GM23338 (cell line): ENCODE measurements at regions not wholly inside any gene's neighbourhood (a gene's known extent, or its start where the extent isn't known, plus 50 kb on each side); places are given as distances from the start of the nearest gene placed in this dataset.

Source experiments
- CREB1 ChIP-seq: fragments of 250-450 bp; sonication (Bioruptor Pico); IDR thresholded peaks from 2 replicates; pipeline ENCODE4 v1.5.0; 2020; ENCODE audit warnings: low read depth, mild to moderate bottlenecking, moderate library complexity
- EZH2 ChIP-seq: fragments of 200-600 bp; sonication (generic); IDR thresholded peaks from one replicate; pipeline ENCODE4 v1.8.0; 2017; ENCODE audit warnings: antibody characterized with exemption, mild to moderate bottlenecking, low read depth; ENCODE audit not compliant: unreplicated experiment
- JUNB ChIP-seq: IDR thresholded peaks from one replicate; pipeline ENCODE4 v1.6.1; 2016; ENCODE audit warnings: antibody characterized with exemption; ENCODE audit not compliant: unreplicated experiment
- NANOG ChIP-seq: IDR thresholded peaks from 2 replicates; pipeline ENCODE4 v1.6.1; 2016; ENCODE audit warnings: antibody characterized with exemption, borderline replicate concordance
- POLR2AphosphoS5 ChIP-seq: IDR thresholded peaks from 2 replicates; pipeline ENCODE4 v1.6.1; 2016; ENCODE audit warnings: antibody characterized with exemption, low read depth
- STAT1 ChIP-seq: IDR thresholded peaks from one replicate; pipeline ENCODE4 v1.6.1; 2016; ENCODE audit warnings: antibody characterized with exemption; ENCODE audit not compliant: unreplicated experiment
- ZNF114 ChIP-seq: fragments of 250-450 bp; sonication (Bioruptor Pico); IDR thresholded peaks from 2 replicates; pipeline ENCODE4 v1.5.0; 2020; ENCODE audit warnings: mild to moderate bottlenecking, moderate library complexity
- ZNF331 ChIP-seq: fragments of 250-450 bp; sonication (Bioruptor Pico); IDR thresholded peaks from 2 replicates; pipeline ENCODE4 v1.5.0; 2020; ENCODE audit warnings: low read depth, mild to moderate bottlenecking, moderate library complexity
- TF ChIP-seq, protein P1 (sequence below): fragments of 250-450 bp; sonication (Bioruptor Pico); IDR thresholded peaks from 2 replicates; pipeline ENCODE4 v1.5.0; 2020; ENCODE audit warnings: mild to moderate bottlenecking, moderate library complexity
- TF ChIP-seq, protein P2 (sequence below): IDR thresholded peaks from 2 replicates; pipeline ENCODE4 v1.6.1; 2016; ENCODE audit warnings: antibody characterized with exemption

DNA sequence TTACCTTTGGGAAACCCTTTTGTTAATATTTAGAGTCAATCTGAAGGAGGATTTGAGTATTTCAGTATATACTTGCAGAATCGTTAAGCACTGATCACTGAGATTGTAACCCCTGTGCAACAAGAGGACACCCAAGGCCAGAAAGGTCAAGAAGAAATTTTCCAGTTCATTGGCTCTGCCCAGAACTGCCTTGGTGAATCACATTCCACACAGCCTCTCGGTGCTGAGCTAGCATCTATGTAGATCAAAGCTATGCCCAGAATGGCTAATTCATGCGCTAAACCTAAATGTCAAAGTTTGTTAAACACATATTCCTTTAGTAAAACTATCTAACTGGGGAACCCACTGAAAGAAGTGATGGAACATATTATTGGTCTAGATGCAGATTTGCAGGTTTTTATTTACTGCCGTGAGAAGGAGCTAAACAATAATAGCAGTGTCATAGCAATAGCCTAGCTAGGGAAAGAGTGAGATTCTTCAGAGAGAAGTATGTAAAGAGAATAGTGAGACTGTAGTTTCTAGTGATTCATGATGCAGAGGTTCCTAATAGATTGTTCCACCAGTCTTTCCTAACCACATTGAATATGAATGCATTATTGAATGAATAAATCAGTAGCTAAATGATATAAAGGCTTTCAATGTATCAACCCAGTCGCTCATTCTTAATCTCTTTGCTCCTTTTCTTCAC is 423.2 kb upstream of the CRIM1 start (continued):
- TF ChIP-seq, protein P1, sequence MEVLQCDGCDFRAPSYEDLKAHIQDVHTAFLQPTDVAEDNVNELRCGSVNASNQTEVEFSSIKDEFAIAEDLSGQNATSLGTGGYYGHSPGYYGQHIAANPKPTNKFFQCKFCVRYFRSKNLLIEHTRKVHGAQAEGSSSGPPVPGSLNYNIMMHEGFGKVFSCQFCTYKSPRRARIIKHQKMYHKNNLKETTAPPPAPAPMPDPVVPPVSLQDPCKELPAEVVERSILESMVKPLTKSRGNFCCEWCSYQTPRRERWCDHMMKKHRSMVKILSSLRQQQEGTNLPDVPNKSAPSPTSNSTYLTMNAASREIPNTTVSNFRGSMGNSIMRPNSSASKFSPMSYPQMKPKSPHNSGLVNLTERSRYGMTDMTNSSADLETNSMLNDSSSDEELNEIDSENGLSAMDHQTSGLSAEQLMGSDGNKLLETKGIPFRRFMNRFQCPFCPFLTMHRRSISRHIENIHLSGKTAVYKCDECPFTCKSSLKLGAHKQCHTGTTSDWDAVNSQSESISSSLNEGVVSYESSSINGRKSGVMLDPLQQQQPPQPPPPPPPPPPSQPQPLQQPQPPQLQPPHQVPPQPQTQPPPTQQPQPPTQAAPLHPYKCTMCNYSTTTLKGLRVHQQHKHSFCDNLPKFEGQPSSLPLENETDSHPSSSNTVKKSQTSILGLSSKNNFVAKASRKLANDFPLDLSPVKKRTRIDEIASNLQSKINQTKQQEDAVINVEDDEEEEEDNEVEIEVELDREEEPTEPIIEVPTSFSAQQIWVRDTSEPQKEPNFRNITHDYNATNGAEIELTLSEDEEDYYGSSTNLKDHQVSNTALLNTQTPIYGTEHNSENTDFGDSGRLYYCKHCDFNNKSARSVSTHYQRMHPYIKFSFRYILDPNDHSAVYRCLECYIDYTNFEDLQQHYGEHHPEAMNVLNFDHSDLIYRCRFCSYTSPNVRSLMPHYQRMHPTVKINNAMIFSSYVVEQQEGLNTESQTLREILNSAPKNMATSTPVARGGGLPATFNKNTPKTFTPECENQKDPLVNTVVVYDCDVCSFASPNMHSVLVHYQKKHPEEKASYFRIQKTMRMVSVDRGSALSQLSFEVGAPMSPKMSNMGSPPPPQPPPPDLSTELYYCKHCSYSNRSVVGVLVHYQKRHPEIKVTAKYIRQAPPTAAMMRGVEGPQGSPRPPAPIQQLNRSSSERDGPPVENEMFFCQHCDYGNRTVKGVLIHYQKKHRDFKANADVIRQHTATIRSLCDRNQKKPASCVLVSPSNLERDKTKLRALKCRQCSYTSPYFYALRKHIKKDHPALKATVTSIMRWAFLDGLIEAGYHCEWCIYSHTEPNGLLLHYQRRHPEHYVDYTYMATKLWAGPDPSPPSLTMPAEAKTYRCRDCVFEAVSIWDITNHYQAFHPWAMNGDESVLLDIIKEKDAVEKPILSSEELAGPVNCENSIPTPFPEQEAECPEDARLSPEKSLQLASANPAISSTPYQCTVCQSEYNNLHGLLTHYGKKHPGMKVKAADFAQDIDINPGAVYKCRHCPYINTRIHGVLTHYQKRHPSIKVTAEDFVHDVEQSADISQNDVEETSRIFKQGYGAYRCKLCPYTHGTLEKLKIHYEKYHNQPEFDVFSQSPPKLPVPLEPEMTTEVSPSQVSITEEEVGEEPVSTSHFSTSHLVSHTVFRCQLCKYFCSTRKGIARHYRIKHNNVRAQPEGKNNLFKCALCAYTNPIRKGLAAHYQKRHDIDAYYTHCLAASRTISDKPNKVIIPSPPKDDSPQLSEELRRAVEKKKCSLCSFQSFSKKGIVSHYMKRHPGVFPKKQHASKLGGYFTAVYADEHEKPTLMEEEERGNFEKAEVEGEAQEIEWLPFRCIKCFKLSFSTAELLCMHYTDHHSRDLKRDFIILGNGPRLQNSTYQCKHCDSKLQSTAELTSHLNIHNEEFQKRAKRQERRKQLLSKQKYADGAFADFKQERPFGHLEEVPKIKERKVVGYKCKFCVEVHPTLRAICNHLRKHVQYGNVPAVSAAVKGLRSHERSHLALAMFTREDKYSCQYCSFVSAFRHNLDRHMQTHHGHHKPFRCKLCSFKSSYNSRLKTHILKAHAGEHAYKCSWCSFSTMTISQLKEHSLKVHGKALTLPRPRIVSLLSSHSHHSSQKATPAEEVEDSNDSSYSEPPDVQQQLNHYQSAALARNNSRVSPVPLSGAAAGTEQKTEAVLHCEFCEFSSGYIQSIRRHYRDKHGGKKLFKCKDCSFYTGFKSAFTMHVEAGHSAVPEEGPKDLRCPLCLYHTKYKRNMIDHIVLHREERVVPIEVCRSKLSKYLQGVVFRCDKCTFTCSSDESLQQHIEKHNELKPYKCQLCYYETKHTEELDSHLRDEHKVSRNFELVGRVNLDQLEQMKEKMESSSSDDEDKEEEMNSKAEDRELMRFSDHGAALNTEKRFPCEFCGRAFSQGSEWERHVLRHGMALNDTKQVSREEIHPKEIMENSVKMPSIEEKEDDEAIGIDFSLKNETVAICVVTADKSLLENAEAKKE (CRISPR knock-in tag): no peak
- no peak for TF ChIP-seq JUNB
- TF ChIP-seq NANOG: no peak
- no peak for TF ChIP-seq ZNF331 (CRISPR knock-in tag)
- no peak for TF ChIP-seq POLR2AphosphoS5
- no peak for TF ChIP-seq ZNF114 (CRISPR knock-in tag)
- no peak for TF ChIP-seq EZH2
- TF ChIP-seq STAT1: no peak
- TF ChIP-seq, protein P2, sequence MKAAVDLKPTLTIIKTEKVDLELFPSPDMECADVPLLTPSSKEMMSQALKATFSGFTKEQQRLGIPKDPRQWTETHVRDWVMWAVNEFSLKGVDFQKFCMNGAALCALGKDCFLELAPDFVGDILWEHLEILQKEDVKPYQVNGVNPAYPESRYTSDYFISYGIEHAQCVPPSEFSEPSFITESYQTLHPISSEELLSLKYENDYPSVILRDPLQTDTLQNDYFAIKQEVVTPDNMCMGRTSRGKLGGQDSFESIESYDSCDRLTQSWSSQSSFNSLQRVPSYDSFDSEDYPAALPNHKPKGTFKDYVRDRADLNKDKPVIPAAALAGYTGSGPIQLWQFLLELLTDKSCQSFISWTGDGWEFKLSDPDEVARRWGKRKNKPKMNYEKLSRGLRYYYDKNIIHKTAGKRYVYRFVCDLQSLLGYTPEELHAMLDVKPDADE: no peak
- no peak for TF ChIP-seq CREB1 (CRISPR knock-in tag)
